Panc1 (cell line): ENCODE measurements at regions not wholly inside any gene's neighbourhood (a gene's known extent, or its start where the extent isn't known, plus 50 kb on each side); places are given as distances from the start of the nearest gene placed in this dataset.

Experiments used
- CTCF ChIP-seq: fragments of 450-650 bp; IDR thresholded peaks from 2 replicates; pipeline ENCODE4 v1.5.1; 2017; ENCODE audit warnings: mild to moderate bottlenecking
- POLR2AphosphoS5 ChIP-seq: IDR thresholded peaks from 2 replicates; pipeline ENCODE4 v1.6.1; 2012; ENCODE audit warnings: mild to moderate bottlenecking, low read depth, low read length, moderate library complexity
- REST ChIP-seq, 2 experiments: IDR thresholded peaks; 2 replicates each; pipeline ENCODE4 v1.6.1; 2011 to 2012; ENCODE audit warnings: low read depth in 2 of 2, control low read depth in 1 of 2, low read length in 1 of 2, mild to moderate bottlenecking in 1 of 2, moderate library complexity in 1 of 2; ENCODE audit not compliant: insufficient read depth in 1 of 2
- SIN3A ChIP-seq: IDR thresholded peaks from 2 replicates; pipeline ENCODE4 v1.6.1; 2012; ENCODE audit warnings: low read depth, mild to moderate bottlenecking, low read length, moderate library complexity, borderline replicate concordance; ENCODE audit not compliant: insufficient read depth

GRCh38 chr21:23438081-23438480, 2169.2 kb downstream of the MRPL39 start:
- no peak for TF ChIP-seq POLR2AphosphoS5
- no peak for TF ChIP-seq CTCF
- TF ChIP-seq SIN3A: no peak
- no peak for TF ChIP-seq REST (IDR thresholded peaks at IDR 0.05; ENCODE audit: insufficient read depth in 1 of 2, low read depth in 2 of 2, low read length in 1 of 2)
